HG02678 (cell line): ENCODE measurements at regions not wholly inside any gene's neighbourhood (a gene's known extent, or its start where the extent isn't known, plus 50 kb on each side); places are given as distances from the start of the nearest gene placed in this dataset.

Experiments
- ATAC-seq: cut with Tn5 transposase; IDR thresholded peaks from one replicate; pipeline ENCODE4 v1.9.1; 2021; ENCODE audit warnings: mild to moderate bottlenecking, moderate library complexity; ENCODE audit not compliant: unreplicated experiment

- no peak for ATAC-seq
Measured at GRCh38 chr12:47024463-47024862, 55.0 kb upstream of the PCED1B start.

DNA sequence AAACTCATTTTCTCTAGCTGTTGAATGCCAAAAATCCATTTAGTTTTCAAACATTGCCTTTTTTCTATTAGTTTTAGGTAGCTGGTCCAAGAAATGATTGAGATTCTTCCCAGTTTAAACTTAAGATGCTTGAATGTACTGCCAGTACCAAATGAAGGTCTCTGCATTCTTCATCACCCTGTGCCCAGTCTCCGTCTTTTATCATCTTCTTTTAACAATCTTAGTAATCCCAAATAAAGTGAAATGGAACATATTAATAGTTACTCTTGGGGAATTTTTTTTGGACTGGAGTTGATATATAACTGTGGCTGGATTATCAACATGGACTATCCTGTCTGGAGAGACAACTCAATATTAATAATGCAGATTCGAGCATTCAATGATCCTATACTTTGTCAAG, 54.1 kb upstream of the PCED1B start:
- ATAC-seq: no peak

DNA sequence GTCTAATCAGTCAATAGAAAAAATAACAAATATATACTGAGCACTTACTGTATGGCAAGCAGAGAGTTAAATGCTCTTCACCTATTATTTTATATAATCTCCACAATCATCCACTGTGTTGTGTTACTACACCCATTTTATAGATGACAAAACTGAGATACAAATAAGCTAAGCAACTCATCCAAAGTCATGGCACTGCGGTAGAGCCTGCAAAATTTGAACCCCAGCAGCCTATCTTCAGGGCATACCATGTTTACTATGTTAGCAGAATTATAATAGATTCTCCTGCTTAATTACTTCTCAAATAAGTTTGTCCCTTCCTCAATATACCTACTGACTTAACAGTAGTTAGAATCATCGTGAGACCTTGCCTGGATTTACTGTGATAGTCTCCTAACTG, 53.6 kb upstream of the PCED1B start:
- ATAC-seq: no peak

GRCh38 chr12:47026291-47026690, 53.1 kb upstream of the PCED1B start:
- ATAC-seq: no peak
